ENCODE measurements at regions not wholly inside any gene's neighbourhood (a gene's known extent, or its start where the extent isn't known, plus 50 kb on each side); places are given as distances from the start of the nearest gene placed in this dataset.
"Not testable (repeated sequence)": the region's sequence is repeated elsewhere in the genome, so short reads cannot be mapped to it uniquely, and the experiment has no call there.

DNA sequence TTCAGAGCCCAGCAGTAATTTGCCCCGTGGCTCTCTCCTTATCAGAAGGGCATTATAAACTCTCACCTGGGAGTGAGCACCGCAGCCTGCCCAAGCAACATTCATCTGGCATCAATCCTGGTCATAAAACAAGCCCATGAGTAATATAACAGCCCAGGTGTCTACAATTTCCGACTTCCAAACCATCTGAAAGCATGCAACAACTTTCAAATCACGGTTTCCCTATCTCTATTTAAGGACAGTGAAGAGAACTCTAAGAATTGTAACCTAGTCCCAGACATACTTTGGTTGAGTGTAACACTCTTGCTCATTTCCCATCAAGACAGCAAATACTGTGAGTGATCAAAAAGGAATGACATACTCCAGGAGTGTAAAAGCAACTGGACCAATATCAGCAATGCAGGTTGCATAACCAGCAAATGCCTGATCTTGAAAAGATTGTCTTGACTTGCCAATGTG, 487.4 kb upstream of the SOX9 start:
- no peaks in the 10 kb centered on the region for H3K4me1 ChIP-seq
- intact Hi-C loops (cut with micrococcal nuclease), result no loop called here
- no peak for DNase-seq
- no peak for TF ChIP-seq CTCF (IDR thresholded peaks at IDR 0.05; ENCODE audit: borderline replicate concordance)
- H3K4me3 ChIP-seq, result no peak overlapping the region
- H3K27me3 ChIP-seq (ENCODE audit: low read depth), result no peaks in the 10 kb centered on the region
- no peaks in the 10 kb centered on the region for H3K9me3 ChIP-seq (replicated peaks)
- H3K27ac ChIP-seq (replicated peaks), result no peak overlapping the region
- no peaks in the 10 kb centered on the region for H3K36me3 ChIP-seq

GRCh38 chr17:71634376-71634775, 486.4 kb upstream of the SOX9 start:
- Histone ChIP-seq H3K27me3 (ENCODE audit: low read depth) (no peaks in the 10 kb centered on the region), H3K27ac (replicated peaks) (no peak overlapping the region), H3K9me3 (replicated peaks) (no peaks in the 10 kb centered on the region), H3K4me3 (no peak overlapping the region), H3K36me3 (no peaks in the 10 kb centered on the region), H3K4me1 (no peaks in the 10 kb centered on the region)
- intact Hi-C loops (cut with micrococcal nuclease), result no loop called here
- no peak for DNase-seq
- TF ChIP-seq CTCF (IDR thresholded peaks at IDR 0.05; ENCODE audit: borderline replicate concordance), result no peak

DNA sequence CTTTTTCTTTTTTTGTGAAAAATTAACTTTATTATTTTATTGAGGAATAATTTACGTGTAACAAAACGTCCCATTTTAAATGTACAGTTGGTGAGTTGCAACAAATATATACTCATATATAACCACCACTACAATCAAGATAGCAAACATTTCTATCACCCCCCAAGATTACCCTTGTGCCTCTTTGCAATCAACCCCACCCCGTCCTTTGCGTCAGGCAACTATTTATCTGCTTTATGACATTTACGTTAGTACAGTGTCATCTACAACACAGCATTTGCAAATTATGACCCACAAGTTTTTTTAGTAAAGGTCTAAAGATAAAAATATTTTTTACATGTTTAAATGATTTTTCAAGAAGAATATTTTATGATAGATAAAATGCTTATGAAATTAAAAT, 485.6 kb upstream of the SOX9 start:
- intact Hi-C loops (cut with micrococcal nuclease), result no loop called here
- no peak for TF ChIP-seq CTCF (IDR thresholded peaks at IDR 0.05; ENCODE audit: borderline replicate concordance)
- Histone ChIP-seq H3K4me1 (no peaks in the 10 kb centered on the region), H3K36me3 (no peaks in the 10 kb centered on the region), H3K27ac (replicated peaks) (no peak overlapping the region), H3K4me3 (no peak overlapping the region), H3K27me3 (ENCODE audit: low read depth) (no peaks in the 10 kb centered on the region), H3K9me3 (replicated peaks) (no peaks in the 10 kb centered on the region)
- DNase-seq, result no peak

- Histone ChIP-seq H3K27me3 (ENCODE audit: low read depth) (no peaks in the 10 kb centered on the region), H3K9me3 (replicated peaks) (no peaks in the 10 kb centered on the region), H3K36me3 (no peaks in the 10 kb centered on the region), H3K27ac (replicated peaks) (no peak overlapping the region), H3K4me3 (no peak overlapping the region), H3K4me1 (no peaks in the 10 kb centered on the region)
- TF ChIP-seq CTCF (IDR thresholded peaks at IDR 0.05; ENCODE audit: borderline replicate concordance), result no peak
- DNase-seq, result no peak
- intact Hi-C loops (cut with micrococcal nuclease), result no loop called here
Measured at GRCh38 chr17:71636644-71637043, 484.2 kb upstream of the SOX9 start.

- no peak for TF ChIP-seq CTCF (IDR thresholded peaks at IDR 0.05; ENCODE audit: borderline replicate concordance)
Measured at GRCh38 chr17:71638668-71639067, 482.2 kb upstream of the SOX9 start.

GRCh38 chr17:71639865-71640264, 481.0 kb upstream of the SOX9 start:
- Histone ChIP-seq H3K27ac (replicated peaks) (no peak overlapping the region), H3K9me3 (replicated peaks) (peaks cover 12% of the 10 kb centered on the region), H3K36me3 (no peaks in the 10 kb centered on the region), H3K4me1 (no peaks in the 10 kb centered on the region), H3K27me3 (ENCODE audit: low read depth) (no peaks in the 10 kb centered on the region), H3K4me3 (no peak overlapping the region)
- no peak for TF ChIP-seq CTCF (IDR thresholded peaks at IDR 0.05; ENCODE audit: borderline replicate concordance)
- DNase-seq, result no peak
- intact Hi-C loops (cut with micrococcal nuclease), result no loop called here

More at GRCh38 chr17:71638668-71639067, 482.2 kb upstream of the SOX9 start:
- Histone ChIP-seq H3K4me3 (no peak overlapping the region), H3K27me3 (ENCODE audit: low read depth) (no peaks in the 10 kb centered on the region), H3K36me3 (no peaks in the 10 kb centered on the region), H3K4me1 (no peaks in the 10 kb centered on the region), H3K9me3 (replicated peaks) (peaks cover under 1% of the 10 kb centered on the region), H3K27ac (replicated peaks) (no peak overlapping the region)
- intact Hi-C loops (cut with micrococcal nuclease), result no loop called here
- DNase-seq, result no peak

DNA sequence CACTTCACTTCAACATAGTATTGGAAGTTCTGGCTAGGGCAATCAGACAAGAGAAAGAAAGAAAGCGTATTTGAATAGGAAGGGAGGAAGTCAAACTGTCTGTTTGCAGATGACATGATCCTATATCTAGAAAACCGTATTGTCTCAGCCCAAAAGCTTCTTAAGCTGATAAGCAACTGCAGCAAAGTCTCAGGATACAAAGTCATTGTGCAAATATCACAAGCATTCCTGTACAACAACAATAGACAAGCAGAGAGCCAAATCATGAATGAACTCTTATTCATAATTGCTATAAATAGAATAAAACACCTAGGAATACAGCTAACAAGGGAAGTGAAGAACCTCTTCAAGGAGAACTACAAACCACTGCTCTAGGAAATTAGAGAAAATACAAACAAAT, 473.9 kb upstream of the SOX9 start:
- H3K27me3 ChIP-seq (ENCODE audit: low read depth); H3K4me3 ChIP-seq; DNase-seq; intact Hi-C loops (cut with micrococcal nuclease); H3K36me3 ChIP-seq; H3K27ac ChIP-seq (replicated peaks); H3K4me1 ChIP-seq: not testable (repeated sequence)
- H3K9me3 ChIP-seq (replicated peaks), result peaks cover 46% of the 10 kb centered on the region

DNA sequence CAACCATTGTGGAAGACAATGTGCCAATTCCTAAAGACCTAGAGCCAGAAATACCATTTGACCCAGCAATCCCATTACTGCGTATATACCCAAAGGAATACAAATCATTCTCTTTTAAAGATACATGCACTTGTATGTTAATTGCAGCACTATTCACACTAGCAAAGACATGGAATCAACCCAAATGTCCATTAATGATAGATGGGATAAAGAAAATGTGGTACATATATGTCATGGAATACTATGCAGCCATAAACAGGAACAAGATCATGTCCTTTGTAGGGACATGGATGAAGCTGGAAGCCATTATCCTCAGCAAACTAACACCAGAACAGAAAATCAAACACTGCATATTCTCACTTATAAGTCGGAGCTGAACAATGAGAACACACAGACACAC, 472.5 kb upstream of the SOX9 start:
- intact Hi-C loops (cut with micrococcal nuclease); H3K36me3 ChIP-seq; H3K27ac ChIP-seq (replicated peaks); H3K27me3 ChIP-seq (ENCODE audit: low read depth); H3K4me3 ChIP-seq; H3K4me1 ChIP-seq; DNase-seq: not testable (repeated sequence)
- H3K9me3 ChIP-seq (replicated peaks), result peaks cover 46% of the 10 kb centered on the region
